Stimulated activated CD4-positive, alpha-beta T cell treated with anti-CD3 and anti-CD28 coated beads, Interleukin-12 subunit alpha, Interleukin-12 subunit beta, amount 100 ng/mL, for 48 hours (primary cell): ENCODE measurements at regions not wholly inside any gene's neighbourhood (a gene's known extent, or its start where the extent isn't known, plus 50 kb on each side); places are given as distances from the start of the nearest gene placed in this dataset.
"Not testable (repeated sequence)": the region's sequence is repeated elsewhere in the genome, so short reads cannot be mapped to it uniquely, and the experiment has no call there.

Source experiments
- DNase-seq, 3 donors: peaks; one replicate each; pipeline ENCODE4 v3.0.0-alpha.2; 2020; ENCODE audit warnings: low read depth in 2 of 3, low spot score in 1 of 3

DNA sequence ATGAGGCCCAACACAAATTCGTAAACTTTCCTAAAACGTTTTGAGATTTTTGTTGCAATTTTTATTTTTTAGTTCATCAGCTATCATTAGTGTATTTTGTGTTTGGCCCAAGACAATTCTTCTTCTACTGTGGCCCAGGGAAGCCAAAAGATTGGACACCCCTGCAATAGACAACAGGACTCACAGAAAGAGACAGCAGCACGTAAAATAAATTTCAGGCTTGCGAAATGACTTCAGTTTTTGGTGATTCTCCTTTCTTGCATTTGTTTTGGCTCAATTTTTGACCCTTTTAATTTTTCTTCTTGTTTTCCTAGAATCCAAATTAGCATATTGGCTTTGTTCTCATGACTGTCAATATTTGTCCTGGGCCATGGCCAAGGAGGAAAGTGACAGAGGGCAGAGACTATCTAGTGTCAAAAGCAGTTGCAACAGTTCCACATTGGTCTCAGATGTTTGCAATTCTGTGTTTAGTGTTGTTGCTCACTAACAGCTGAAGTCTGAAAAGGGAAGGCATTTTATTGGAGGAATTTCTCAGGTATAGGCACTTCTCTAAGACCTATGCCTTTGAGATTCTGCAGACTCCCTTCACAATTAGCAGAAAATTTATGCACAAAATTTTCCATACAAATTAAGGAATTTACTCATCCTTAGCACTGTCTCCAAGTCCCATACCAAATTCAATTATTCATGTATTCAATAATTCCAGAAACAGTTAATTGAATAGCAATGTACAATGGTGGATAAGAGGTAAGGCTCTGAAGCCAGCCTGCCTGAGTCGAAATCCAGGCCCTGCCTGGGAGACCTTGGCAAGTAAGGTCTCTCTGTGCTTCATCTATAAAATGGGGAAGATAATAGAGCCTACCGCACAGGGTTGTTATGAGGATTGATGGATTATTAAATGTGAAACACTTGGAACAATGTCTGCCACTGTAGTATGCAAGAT, 160.9 kb upstream of the IVNS1ABP start:
- DNase-seq, result no peak

DNA sequence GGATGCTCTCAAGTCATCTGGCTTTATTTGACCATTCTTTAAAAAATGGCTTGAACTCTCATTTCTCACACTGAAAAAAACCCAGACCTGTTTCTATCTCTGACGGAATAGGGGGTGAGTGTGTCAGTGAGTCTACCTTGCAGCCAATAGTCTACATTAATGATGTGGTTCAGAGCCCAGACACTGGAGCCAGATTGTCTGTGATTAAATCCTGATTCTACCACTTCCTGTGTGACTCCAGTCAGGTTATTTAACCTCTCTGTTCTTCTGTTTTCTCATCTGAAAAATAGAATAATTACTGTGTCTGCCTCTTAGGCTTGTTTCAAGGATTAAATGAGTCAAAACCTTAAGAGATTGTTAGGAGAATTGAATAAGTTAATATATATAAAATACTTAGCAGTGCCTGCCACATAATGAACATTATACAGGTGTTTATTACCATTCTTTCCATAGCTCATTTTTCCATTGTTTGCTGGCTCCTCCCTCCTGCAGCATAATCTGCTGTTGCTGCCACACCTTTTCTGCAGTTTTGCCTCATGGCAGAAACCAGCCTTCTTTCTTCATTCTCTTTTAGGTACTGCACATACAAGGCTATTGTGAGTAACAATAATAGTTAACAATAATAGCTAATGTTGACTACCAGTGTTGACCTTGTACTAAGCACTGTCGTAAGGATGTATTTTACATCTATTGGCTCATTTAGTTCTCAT, 157.6 kb upstream of the IVNS1ABP start:
- DNase-seq, result no peak

DNA sequence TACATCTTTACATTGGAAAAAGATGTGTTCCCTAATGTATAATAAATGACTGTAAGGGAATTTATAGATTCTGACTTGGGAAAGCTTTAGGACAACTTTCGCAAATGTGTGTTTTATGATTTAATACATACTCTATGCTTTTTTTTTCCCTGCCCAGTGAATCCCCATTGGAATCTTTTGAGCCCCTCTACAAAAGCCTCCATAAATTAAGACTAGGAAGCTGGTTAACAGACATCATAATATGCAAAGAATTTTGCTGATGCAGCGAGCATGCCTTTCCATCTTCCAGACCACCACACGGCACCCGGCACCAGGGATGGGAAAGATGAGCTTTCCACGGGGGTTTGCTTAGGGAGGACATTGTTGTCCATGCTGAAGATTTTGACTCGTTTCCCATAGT, 156.1 kb upstream of the IVNS1ABP start:
- DNase-seq, result no peak

DNA sequence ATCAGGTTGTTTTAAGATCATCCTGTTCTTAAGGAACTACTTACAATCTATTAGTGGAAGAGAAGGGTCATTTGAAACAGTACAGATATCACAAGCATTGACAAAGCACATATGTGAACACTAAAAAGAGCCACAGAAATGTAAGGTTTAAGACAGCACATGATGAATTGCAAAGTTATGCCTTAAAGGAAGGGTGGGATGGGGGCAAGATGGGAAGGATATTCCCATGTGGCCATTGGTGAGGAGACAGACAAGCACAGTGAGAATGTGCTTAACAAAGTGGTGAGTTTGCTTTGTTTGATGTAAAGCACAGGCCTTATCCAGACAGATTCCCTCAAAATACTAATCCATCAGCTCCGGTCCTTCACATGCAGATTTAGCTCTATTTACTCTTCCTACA, 151.6 kb upstream of the IVNS1ABP start:
- no peak for DNase-seq

DNA sequence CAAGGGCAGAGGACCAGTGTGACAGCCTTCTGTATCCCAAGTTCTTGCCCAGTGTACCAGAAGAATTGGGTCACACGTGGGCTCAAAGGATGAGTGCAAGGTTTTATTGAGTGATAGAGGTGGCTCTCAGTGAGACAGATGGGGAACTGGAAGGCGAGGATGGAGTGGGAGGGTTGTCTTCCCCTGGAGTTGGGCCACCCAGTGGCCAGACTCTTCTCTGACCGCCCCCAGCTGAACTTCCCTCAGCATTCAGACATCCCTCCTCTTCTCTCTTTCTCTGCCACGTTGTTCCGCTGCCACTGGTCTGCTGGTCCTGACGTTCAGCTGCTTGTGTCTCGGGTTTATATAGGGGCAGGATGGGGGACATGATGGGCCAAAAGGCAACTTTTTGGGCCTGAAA, 150.1 kb upstream of the IVNS1ABP start:
- no peak for DNase-seq

DNA sequence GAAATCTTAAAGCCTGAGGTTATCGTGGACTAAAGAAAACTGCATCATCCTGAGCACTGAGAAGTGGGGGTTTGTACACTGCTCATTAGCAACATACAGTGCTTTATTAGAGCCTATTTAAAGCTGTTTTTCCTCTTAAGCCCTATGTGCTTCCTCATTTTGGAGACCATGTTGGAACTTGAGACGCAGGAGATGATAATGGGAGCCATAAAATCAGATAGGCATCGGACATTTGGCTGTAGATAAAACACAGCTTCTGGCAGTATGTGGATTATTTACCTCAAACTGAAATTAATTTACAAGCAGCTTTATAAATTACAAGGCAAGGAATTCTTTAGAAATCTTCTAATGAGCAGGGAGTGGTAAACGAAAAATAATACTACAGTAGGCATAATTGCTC, 147.7 kb upstream of the IVNS1ABP start:
- no peak for DNase-seq

DNA sequence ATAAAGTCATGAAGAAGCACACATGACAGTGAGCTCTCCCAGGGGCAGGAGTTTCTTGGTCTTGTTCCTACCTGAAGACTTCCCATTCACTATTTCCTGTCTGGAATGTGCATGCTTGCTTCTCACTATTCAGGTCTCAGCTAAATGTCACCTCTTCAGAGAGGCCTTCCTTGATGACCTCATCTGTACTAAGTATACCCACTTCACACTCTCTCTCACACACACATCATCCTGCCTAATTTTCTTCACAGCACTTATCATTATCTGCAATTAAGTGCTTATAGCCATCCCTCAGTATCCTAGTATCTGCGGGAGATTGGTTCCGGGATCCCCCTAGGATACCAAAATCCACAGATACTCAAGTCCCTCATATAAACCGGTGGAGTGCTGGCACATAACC, 146.4 kb upstream of the IVNS1ABP start:
- no peak for DNase-seq

DNA sequence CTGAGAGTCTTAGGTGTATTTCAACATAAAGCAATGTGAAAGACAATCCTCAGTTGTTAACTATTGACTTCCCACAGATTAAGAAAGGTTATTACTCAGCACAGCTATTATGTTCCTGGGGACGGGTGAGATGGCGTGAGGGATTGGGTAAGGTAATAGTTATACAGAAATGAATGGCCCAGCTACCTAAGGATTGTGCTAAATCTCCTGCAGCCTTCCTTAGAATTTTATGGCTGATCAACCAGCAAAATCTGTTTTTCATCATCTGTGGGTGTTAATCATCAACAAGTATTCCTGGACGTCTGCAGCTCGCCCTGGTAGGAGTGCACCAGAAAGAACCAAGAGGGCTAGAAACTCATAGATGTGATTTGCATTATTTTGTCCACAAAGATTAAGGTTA, 146.0 kb upstream of the IVNS1ABP start:
- DNase-seq, result no peak

DNA sequence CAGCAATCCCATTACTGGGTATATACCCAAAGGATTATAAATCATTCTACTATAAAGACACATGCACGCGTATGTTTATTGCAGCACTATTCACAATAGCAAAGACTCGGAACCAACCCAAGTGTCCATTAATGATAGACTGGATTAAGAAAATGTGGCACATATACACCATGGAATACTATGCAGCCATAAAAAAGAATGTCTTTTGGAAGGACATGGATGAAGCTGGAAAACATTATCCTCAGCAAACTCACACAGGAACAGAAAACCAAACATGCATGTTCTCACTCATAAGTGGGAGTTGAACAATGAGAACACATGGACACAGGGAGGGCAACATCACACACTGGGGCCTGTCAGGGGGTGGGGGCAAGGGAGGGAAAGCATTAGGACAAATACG, 143.7 kb upstream of the IVNS1ABP start:
- DNase-seq, result not testable (repeated sequence)

DNA sequence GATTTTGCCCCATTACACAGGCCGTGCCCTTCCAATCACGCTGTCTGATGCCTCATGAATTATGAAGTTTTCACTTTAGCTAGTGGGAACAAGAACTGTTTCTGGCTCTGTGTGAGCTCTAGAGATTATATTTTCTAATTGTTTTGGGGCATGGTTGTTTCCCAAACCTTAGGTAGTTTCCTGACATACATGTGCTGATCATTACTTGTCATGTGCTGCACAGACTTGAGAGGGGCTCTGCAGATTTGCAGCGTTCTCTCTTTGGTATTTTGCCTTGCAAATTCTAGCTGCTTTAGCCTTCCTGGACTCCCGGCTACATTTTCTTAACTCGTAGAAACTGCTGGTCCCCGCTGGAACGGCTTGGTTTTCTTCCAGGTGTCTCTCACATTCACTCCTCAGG, 142.1 kb upstream of the IVNS1ABP start:
- DNase-seq, result no peak

DNA sequence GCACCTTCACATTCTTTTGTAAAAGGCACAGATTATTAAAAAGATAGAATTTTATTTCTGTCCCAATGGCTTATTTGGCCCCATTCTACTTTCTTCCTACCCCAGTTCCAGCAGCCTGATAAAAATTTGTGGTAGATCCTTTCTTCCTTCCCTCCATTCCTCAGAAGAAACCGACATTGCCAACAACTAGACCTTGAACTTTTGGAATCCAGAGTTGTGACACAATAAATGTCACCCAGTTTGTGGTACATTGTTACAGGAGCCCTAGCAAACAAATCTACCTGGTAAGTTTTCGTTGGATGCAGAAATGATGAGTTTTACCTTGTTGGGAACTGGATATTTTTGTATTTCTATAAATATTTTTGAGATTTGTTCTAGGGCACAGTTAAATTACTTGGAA, 141.6 kb upstream of the IVNS1ABP start:
- no peak for DNase-seq

DNA sequence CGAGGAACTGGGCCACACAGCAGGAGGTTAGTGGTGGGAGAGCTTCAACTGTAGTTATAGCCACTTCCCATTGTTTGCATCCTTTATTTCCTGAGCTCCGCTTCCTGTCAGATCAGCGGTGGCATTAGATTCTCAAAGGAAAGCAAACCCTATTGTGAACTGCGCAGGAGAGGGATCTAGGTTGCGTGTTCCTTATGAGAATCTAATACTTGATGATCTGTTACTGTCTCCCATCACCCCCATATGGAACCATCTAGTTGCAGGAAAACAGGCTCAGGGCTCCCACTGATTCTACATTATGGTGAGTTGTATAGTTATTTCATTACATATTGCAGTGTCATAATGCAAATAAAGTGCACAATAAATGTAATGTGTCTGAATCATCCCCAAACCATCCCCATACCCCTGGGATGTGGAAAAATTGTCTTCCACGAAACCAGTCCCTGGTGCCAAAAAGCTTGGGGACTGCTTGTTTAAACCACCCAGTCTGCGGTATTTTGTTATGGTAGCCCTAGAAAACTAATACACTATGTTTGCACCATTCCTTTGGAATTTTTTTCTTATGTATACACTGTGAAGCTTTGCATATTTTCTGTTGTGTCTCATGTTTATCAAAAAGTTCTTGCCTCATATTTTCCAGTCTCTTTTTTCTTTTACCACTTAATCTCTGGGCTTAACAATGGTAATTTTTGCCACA, 136.6 kb upstream of the IVNS1ABP start:
- DNase-seq, result no peak

DNA sequence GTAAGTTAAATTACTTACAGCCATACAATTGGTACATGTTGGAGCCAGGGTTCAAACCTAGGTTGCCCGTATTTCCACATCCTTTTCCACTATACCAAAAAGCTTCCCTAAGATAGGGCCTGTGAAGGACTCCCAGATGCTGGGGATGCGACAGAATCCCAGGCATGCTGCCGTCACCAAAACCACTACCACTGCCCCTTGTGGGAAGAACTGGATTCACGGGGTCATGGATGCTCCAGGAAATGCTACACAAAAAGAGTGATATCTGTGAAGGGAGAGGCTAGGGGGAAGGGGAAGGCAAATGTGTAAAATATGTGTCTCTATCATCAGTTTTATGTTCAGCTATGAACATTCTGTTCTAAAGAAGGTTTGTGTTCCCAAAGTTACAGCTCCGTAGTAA, 133.9 kb upstream of the IVNS1ABP start:
- DNase-seq, result no peak

DNA sequence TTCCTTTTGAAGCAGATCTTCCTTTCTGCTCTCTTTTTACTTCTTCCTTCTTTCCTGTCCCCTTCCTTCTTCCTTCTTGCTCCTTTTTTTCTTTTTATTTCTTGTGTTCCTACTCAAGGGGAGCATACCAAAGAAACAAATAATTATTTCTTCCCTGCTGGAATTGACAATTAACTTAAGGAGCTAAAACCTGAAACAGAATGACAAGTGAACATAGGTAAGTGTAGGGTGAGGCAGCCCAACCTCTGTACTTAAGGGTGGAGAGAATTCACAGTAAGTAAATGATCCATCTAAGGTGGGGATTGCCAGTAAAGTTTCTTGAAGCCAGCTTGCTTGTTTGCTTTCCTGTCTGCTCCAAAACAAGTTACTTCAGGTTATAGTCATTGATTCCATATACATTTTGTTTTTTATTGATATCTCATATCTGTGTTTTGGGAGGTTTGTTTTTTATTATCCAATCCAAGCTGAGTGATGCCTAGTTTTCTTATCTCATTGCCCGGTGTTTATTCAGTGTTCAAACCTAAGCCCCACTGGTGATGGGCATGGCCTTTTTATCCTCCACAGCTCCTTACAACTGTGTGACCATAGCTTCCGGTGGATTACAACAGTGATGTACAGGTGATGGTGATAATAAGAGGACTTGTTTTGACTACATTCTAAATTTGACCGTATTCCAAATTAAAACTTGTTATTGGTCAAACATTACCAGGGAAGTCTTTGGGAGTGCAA, 133.2 kb upstream of the IVNS1ABP start:
- DNase-seq, result no peak

DNA sequence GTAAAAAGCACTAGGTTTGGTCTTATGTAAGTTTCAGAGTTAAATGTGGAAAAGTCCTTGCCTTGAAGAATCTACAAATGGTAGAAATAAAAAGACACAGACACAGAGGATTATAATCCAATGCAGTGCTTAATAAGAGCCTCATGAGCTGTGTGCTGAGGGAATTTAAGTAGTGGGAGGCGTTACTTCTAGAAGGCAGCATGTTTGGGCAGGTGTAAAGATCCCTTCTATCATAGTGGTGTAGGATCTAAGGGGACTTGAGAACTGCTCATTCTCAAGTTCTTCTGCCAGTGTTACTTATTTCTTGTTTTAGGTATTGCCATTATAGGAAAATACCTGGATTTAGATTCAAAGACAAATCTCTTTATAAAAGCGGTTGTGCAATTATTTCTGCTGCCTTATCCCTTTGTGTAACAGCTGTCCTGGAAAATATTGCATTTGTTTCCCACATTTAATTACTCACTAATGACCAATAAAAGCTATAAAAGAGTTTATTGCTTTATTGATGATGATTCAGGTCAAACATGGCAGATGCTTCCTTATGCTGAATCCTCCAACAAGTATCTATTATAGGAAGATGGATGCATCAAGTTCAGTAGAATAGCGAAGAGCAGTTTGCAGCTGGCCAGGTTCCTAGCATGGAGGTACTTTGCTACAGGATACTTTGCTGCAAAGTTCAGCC, 132.5 kb upstream of the IVNS1ABP start:
- no peak for DNase-seq

DNA sequence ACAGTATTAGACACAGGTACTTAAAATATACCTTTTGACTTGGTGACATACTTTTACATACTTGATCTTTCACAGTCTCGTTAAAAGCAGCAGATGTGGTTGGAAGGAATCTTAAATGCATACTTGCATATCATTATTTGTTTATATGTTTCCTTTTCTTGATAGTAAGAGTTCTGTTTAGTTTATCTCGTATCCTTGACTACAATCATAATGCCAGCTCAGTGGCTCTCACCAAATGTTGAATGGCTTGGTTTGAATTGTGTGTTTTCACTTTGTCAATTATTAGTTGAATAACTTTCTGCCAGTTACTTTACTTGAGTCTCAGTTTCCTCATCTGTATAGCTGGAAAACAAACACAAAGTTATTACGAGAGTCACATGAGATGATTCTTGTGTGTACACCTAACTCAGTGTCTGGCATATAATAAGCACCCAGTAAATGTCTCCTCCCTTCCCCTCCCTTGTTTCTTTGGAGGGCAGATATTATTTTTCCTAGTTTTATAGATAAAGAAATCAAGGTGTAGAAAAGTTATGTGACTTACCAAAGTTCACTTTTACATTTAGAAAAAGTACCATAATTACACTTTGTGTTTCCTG, 131.6 kb upstream of the IVNS1ABP start:
- no peak for DNase-seq

DNA sequence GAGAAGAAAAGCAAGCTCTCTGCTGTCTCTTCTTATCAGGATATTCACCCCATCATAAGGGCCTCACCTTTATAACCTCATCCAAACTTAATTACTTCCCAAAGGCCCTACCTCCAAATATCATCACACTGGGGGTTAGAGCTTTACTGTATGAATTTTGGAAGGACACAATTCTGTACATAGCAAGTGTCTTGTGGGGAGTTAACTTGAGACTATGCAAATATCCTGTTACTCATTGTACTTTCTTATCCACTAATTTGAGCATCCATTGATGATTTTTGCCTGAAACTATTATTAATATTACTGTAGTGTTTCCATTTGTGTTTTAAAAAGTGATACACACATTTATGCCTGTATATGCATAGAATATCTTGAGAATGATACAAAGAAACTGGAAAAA, 129.1 kb upstream of the IVNS1ABP start:
- no peak for DNase-seq

DNA sequence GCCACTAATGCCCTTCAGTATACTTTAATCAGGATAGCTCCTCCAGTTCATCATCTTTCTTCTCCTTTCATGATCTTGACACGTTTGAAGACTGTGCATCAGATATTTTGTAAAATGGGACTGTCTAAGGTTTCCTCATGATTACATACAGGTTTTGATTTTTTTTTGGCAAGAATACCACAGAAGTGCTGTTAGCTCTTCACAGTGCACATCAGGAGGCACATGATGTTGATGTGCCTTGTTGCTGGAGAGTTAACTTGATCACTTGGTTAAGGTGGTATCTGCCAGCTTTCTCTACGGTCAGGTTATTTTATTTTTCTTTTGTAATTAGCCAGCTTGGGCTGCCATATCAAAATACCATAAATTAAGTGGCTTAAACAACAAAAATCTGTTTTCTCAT, 128.6 kb upstream of the IVNS1ABP start:
- no peak for DNase-seq

DNA sequence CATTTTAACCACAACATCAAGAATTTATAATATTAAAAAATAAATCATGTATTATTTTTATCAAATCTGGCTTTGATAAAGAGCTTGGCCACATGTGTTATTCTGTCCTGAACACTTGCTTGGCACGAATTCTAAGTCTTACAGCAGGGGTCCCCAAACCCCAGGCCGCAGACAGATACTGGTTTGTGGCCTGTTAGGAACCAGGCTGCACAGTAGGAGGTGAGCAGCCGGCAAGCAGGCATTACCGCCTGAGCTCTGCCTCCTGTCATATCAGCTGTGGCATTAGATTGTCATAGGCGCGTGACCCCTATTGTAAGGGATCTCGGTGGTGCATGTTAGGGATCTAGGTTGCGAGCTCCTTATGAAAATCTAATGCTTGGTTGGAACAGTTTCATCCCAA, 127.6 kb upstream of the IVNS1ABP start:
- no peak for DNase-seq

DNA sequence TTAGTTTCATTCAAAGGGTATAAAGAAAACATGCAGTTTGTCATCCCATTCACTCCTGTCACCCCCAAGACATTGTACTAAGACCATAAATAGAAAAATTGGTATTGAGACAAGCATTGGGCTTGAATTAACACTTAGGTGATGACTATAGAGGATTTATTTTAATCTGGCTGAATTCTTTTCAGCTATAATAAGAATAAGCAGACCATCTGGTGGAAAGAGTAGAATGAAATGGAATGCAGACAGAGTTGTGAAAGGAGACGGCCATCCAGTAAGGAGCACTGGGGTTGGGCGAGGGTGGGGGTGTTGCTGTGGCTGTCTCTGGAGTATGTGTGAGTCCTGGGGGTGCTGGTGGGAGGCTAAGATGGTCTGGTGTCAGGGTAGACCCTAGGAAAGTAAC, 125.0 kb upstream of the IVNS1ABP start:
- no peak for DNase-seq
